Prostate gland (tissue), 2 donors: ENCODE measurements at regions not wholly inside any gene's neighbourhood (a gene's known extent, or its start where the extent isn't known, plus 50 kb on each side); places are given as distances from the start of the nearest gene placed in this dataset.

Experiments
- DNase-seq: peaks from one replicate; pipeline ENCODE4 v3.0.0-alpha.2; 2019; ENCODE audit warnings: low spot score
- H3K27ac ChIP-seq, 2 donors: fragments of 200-600 bp; sonication (generic); 2 replicates each; pipeline ENCODE4 v1.5.1; 2017 to 2019
- H3K27me3 ChIP-seq: fragments of 200-600 bp; sonication (generic); replicated peaks from 2 replicates; pipeline ENCODE4 v1.5.1; 2019; ENCODE audit not compliant: insufficient read depth
- H3K36me3 ChIP-seq, 2 donors: fragments of 200-600 bp; sonication (generic); 1 replicate in 1 of 2; 2 replicates in 1 of 2; pipeline versions ENCODE4 v1.5.1 to v1.8.1; 2017 to 2019
- H3K4me1 ChIP-seq: fragments of 200-600 bp; sonication (generic); replicated peaks from 2 replicates; pipeline ENCODE4 v1.5.1; 2019
- H3K4me3 ChIP-seq, 2 donors: fragments of 200-600 bp; sonication (generic); 2 replicates each; pipeline ENCODE4 v1.5.1; 2017 to 2019
- H3K9me3 ChIP-seq: fragments of 200-600 bp; sonication (generic); 2 replicates; pipeline ENCODE4 v1.5.1; 2017
- CTCF ChIP-seq, 4 experiments: fragments of 200-600 bp in 2 of 4; fragments of 450-650 bp in 2 of 4; sonication (generic) in 2 of 4; IDR thresholded peaks; 1 replicate in 3 of 4; 2 replicates in 1 of 4; pipeline ENCODE4 v1.5.1; 2016 to 2019; ENCODE audit warnings: antibody characterized with exemption in 4 of 4, mild to moderate bottlenecking in 2 of 4, moderate library complexity in 2 of 4
- POLR2A ChIP-seq: fragments of 450-650 bp; IDR thresholded peaks from one replicate; pipeline ENCODE4 v1.6.1; 2016; ENCODE audit warnings: antibody characterized with exemption, mild to moderate bottlenecking
- POLR2AphosphoS5 ChIP-seq: sonication (generic); formaldehyde crosslinking; IDR thresholded peaks from one replicate; pipeline ENCODE4 v1.6.1; 2017; ENCODE audit warnings: antibody characterized with exemption
- WGBS: methylation state at CpG from one replicate; pipeline ENCODE4 v1.1.5; 2018; 5-methylcytosine and 5-hydroxymethylcytosine counted together
- intact Hi-C: fragments of 100-400 bp; cut with DNase I; formaldehyde crosslinking; loops from one replicate; pipeline ENCODE4 v1.14.2; 2022

GRCh38 chr16:51713502-51713901 lies 562.4 kb upstream of the SALL1 start:
- H3K4me1 ChIP-seq, result no peaks in the 10 kb centered on the region
- 100% methylated on average over 2 of the region's 2 CpGs for WGBS
- no peak overlapping the region for H3K4me3 ChIP-seq
- no peaks in the 10 kb centered on the region for H3K36me3 ChIP-seq
- no peak for TF ChIP-seq POLR2AphosphoS5
- no peaks in the 10 kb centered on the region for H3K9me3 ChIP-seq
- DNase-seq, result no peak
- no peak overlapping the region for H3K27ac ChIP-seq
- no peaks in the 10 kb centered on the region for H3K27me3 ChIP-seq
- intact Hi-C loops, result no loop called here

- no peak overlapping the region for H3K4me3 ChIP-seq
- DNase-seq, result no peak
- no peaks in the 10 kb centered on the region for H3K4me1 ChIP-seq
- intact Hi-C loops, result no loop called here
- no peaks in the 10 kb centered on the region for H3K36me3 ChIP-seq
- H3K27me3 ChIP-seq, result no peaks in the 10 kb centered on the region
- no peak overlapping the region for H3K27ac ChIP-seq
- no peaks in the 10 kb centered on the region for H3K9me3 ChIP-seq
- 83% methylated on average over 2 of the region's 2 CpGs for WGBS
- TF ChIP-seq POLR2A (no peak), POLR2AphosphoS5 (no peak), CTCF (IDR thresholded peaks at IDR 0.05) (no peak)
These were observed 560.0 kb upstream of the SALL1 start for GRCh38 chr16:51710905-51711563.

GRCh38 chr16:51710186-51710585 lies 559.1 kb upstream of the SALL1 start:
- Histone ChIP-seq H3K36me3 (no peaks in the 10 kb centered on the region), H3K27ac (no peak overlapping the region), H3K9me3 (no peaks in the 10 kb centered on the region), H3K27me3 (no peaks in the 10 kb centered on the region), H3K4me3 (no peak overlapping the region), H3K4me1 (no peaks in the 10 kb centered on the region)
- TF ChIP-seq CTCF (IDR thresholded peaks at IDR 0.05) (no peak), POLR2A (no peak), POLR2AphosphoS5 (no peak)
- intact Hi-C loops, result no loop called here
- WGBS, result 62% methylated on average over 10 of the region's 10 CpGs
- DNase-seq, result no peak

- H3K27ac ChIP-seq, result no peak overlapping the region
- TF ChIP-seq CTCF (IDR thresholded peaks at IDR 0.05), result no peak
- TF ChIP-seq POLR2AphosphoS5, result no peak
- no peak for TF ChIP-seq POLR2A
- intact Hi-C loops, result no loop called here
- H3K36me3 ChIP-seq, result no peaks in the 10 kb centered on the region
- H3K4me3 ChIP-seq, result no peak overlapping the region
- WGBS, result 56% methylated on average over 4 of the region's 4 CpGs
- no peaks in the 10 kb centered on the region for H3K4me1 ChIP-seq
- H3K9me3 ChIP-seq, result no peaks in the 10 kb centered on the region
- no peak for DNase-seq
- H3K27me3 ChIP-seq, result no peaks in the 10 kb centered on the region
These were observed 557.8 kb upstream of the SALL1 start for GRCh38 chr16:51708861-51709260.

GRCh38 chr16:51707666-51708065 lies 556.6 kb upstream of the SALL1 start:
- DNase-seq, result no peak
- Histone ChIP-seq H3K27ac (no peak overlapping the region), H3K27me3 (no peaks in the 10 kb centered on the region), H3K4me3 (no peak overlapping the region), H3K4me1 (no peaks in the 10 kb centered on the region), H3K36me3 (no peaks in the 10 kb centered on the region), H3K9me3 (no peaks in the 10 kb centered on the region)
- WGBS, result 74% methylated on average over 6 of the region's 6 CpGs
- intact Hi-C loops, result no loop called here
- no peak for TF ChIP-seq POLR2AphosphoS5
- TF ChIP-seq POLR2A, result no peak
- no peak for TF ChIP-seq CTCF (IDR thresholded peaks at IDR 0.05)
